H1 (cell line): ENCODE measurements at regions not wholly inside any gene's neighbourhood (a gene's known extent, or its start where the extent isn't known, plus 50 kb on each side); places are given as distances from the start of the nearest gene placed in this dataset.

ENCODE experiments used
- CTCF ChIA-PET: fragments of 300-600 bp; sonication (Branson Sonifier 250); formaldehyde crosslinking; loops from one replicate; lab custom pipeline; 2021; ENCODE audit not compliant: partially characterized antibody; lab: Charles Lee
- POLR2A ChIA-PET: fragments of 300-600 bp; sonication (Branson Sonifier 250); formaldehyde crosslinking; loops from one replicate; lab custom pipeline; 2021; ENCODE audit warnings: inconsistent platforms; ENCODE audit not compliant: partially characterized antibody; lab: Charles Lee
- DNase-seq, 2 experiments: peaks; one replicate each; pipeline versions ENCODE4 v3.0.0 to v3.0.0-alpha.2; 2010 to 2022; ENCODE audit warnings: low spot score in 2 of 2, low read depth in 1 of 2, mixed read lengths in 1 of 2
- FAIRE-seq: peaks from 2 replicates; lab custom pipeline; 2011; peaks lifted over from hg19 to GRCh38; lab: Jason Lieb, UNC
- H2AFZ ChIP-seq: 2 replicates; pipeline ENCODE4 v1.8.1; 2012; ENCODE audit warnings: low read length, inconsistent platforms
- H2AK5ac ChIP-seq: 2 replicates; pipeline ENCODE4 v1.6.1; 2013; ENCODE audit warnings: low read depth, low read length
- H2BK120ac ChIP-seq: replicated peaks from 2 replicates; pipeline ENCODE3; 2013; ENCODE audit warnings: low read depth, low read length, inconsistent platforms
- H2BK12ac ChIP-seq: 2 replicates; pipeline ENCODE4 v1.6.1; 2013; ENCODE audit warnings: low read depth, low read length
- H2BK15ac ChIP-seq: 2 replicates; pipeline ENCODE4 v1.6.1; 2013; ENCODE audit warnings: low read length
- H2BK20ac ChIP-seq: 2 replicates; pipeline ENCODE4 v1.6.1; 2013; ENCODE audit warnings: low read length
- H2BK5ac ChIP-seq: 2 replicates; pipeline ENCODE4 v1.6.1; 2013; ENCODE audit warnings: low read depth, low read length
- H3K14ac ChIP-seq: 2 replicates; pipeline ENCODE4 v1.6.1; 2013; ENCODE audit warnings: inconsistent platforms; ENCODE audit not compliant: insufficient read length
- H3K18ac ChIP-seq: 2 replicates; pipeline ENCODE4 v1.6.1; 2013; ENCODE audit warnings: low read length; ENCODE audit errors: extremely low read depth
- H3K23ac ChIP-seq: 2 replicates; pipeline ENCODE4 v1.6.1; 2013; ENCODE audit warnings: inconsistent platforms; ENCODE audit not compliant: insufficient read length
- H3K23me2 ChIP-seq: 2 replicates; pipeline ENCODE4 v1.6.1; 2013; ENCODE audit warnings: low read depth, low read length
- H3K27ac ChIP-seq: 2 replicates; pipeline ENCODE4 v1.6.1; 2011; ENCODE audit warnings: low read depth, low read length, inconsistent platforms
- H3K27me3 ChIP-seq, 4 experiments: replicated peaks in 1 of 4; 1 replicate in 1 of 4; 2 replicates in 3 of 4; pipeline versions ENCODE4 v1.6.1 to v1.8.1; 2011 to 2013; ENCODE audit warnings: low read length in 3 of 4, mild to moderate bottlenecking in 3 of 4, inconsistent platforms in 2 of 4, mixed read lengths in 2 of 4, moderate library complexity in 1 of 4; ENCODE audit not compliant: control insufficient read depth in 3 of 4, insufficient read depth in 3 of 4; ENCODE audit errors: extremely low read depth in 1 of 4
- H3K36me3 ChIP-seq, 4 experiments: 2 replicates each; pipeline versions ENCODE4 v1.6.1 to v1.8.1; 2011 to 2013; ENCODE audit warnings: mild to moderate bottlenecking in 4 of 4, low read length in 3 of 4, moderate library complexity in 2 of 4, control low read depth in 1 of 4, inconsistent platforms in 1 of 4; ENCODE audit not compliant: insufficient read depth in 4 of 4, control insufficient read depth in 2 of 4
- H3K4ac ChIP-seq: replicated peaks from 2 replicates; pipeline ENCODE3; 2013; ENCODE audit warnings: low read length, low read depth, mixed read lengths, inconsistent platforms; ENCODE audit not compliant: insufficient read length
- H3K4me1 ChIP-seq, 4 experiments: replicated peaks in 1 of 4; 1 replicate in 1 of 4; 2 replicates in 3 of 4; pipeline versions ENCODE4 v1.6.1 to v1.8.1; 2011 to 2013; ENCODE audit warnings: low read length in 3 of 4, inconsistent platforms in 2 of 4, mixed read lengths in 1 of 4; ENCODE audit not compliant: insufficient read depth in 4 of 4, control insufficient read depth in 3 of 4
- H3K4me2 ChIP-seq, 2 experiments: 2 replicates each; pipeline versions ENCODE4 v1.6.1 to v1.8.1; 2011 to 2013; ENCODE audit warnings: low read depth in 2 of 2, low read length in 2 of 2, control low read depth in 1 of 2, inconsistent platforms in 1 of 2, mild to moderate bottlenecking in 1 of 2; ENCODE audit not compliant: insufficient read depth in 1 of 2
- H3K4me3 ChIP-seq, 4 experiments: fragments of 200-600, 300-600 bp in 1 of 4; sonication (generic), shearing (Covaris generic), sonication (Bioruptor Twin) in 1 of 4; 2 replicates each; pipeline versions ENCODE4 v1.5.1 to v1.8.1; 2011 to 2016; ENCODE audit warnings: low read length in 4 of 4, low read depth in 3 of 4, control low read depth in 2 of 4, inconsistent platforms in 2 of 4, mild to moderate bottlenecking in 2 of 4, mixed read lengths in 1 of 4, moderate library complexity in 1 of 4; ENCODE audit not compliant: insufficient read depth in 2 of 4; ENCODE audit errors: extremely low read depth in 1 of 4
- H3K56ac ChIP-seq: replicated peaks from 2 replicates; pipeline ENCODE3; 2013; ENCODE audit warnings: low read depth, mild to moderate bottlenecking, mixed read lengths, low read length, inconsistent platforms; ENCODE audit not compliant: insufficient read length
- H3K79me1 ChIP-seq: 2 replicates; pipeline ENCODE4 v1.6.1; 2013; ENCODE audit warnings: low read depth, low read length, control low read depth
- H3K79me2 ChIP-seq, 2 experiments: 2 replicates each; pipeline versions ENCODE4 v1.6.1 to v1.8.1; 2012 to 2013; ENCODE audit warnings: low read length in 2 of 2, mild to moderate bottlenecking in 2 of 2, inconsistent platforms in 1 of 2; ENCODE audit not compliant: insufficient read depth in 2 of 2, control insufficient read depth in 1 of 2
- H3K9ac ChIP-seq, 4 experiments: replicated peaks in 1 of 4; 1 replicate in 1 of 4; 2 replicates in 3 of 4; pipeline versions ENCODE4 v1.6.1 to v1.8.1; 2011 to 2013; ENCODE audit warnings: low read depth in 3 of 4, low read length in 3 of 4, control low read depth in 2 of 4, mild to moderate bottlenecking in 2 of 4, moderate library complexity in 2 of 4, inconsistent platforms in 1 of 4; ENCODE audit errors: extremely low read depth in 1 of 4
- H3K9me3 ChIP-seq, 2 experiments: 2 replicates each; pipeline versions ENCODE4 v1.6.1 to v1.8.1; 2012 to 2013; ENCODE audit warnings: mild to moderate bottlenecking in 2 of 2, moderate library complexity in 2 of 2, control low read depth in 1 of 2, inconsistent platforms in 1 of 2, low read depth in 1 of 2, low read length in 1 of 2, mixed read lengths in 1 of 2; ENCODE audit not compliant: insufficient read depth in 2 of 2
- H4K20me1 ChIP-seq, 2 experiments: replicated peaks in 1 of 2; 2 replicates each; pipeline versions ENCODE3 to v1.8.1; 2011 to 2013; ENCODE audit warnings: inconsistent platforms in 2 of 2, low read length in 2 of 2, mild to moderate bottlenecking in 1 of 2; ENCODE audit not compliant: insufficient read depth in 2 of 2, control insufficient read depth in 1 of 2
- H4K5ac ChIP-seq: 2 replicates; pipeline ENCODE4 v1.6.1; 2013; ENCODE audit warnings: low read length, low read depth, mixed read lengths, inconsistent platforms; ENCODE audit not compliant: insufficient read length
- H4K8ac ChIP-seq: 2 replicates; pipeline ENCODE4 v1.8.0; 2013; ENCODE audit warnings: mild to moderate bottlenecking, moderate library complexity, low read length, inconsistent platforms; ENCODE audit not compliant: insufficient read depth; ENCODE audit errors: extremely low read depth
- H4K91ac ChIP-seq: replicated peaks from 2 replicates; pipeline ENCODE3; 2013; ENCODE audit warnings: low read length, mixed read lengths, inconsistent platforms; ENCODE audit not compliant: insufficient read length
- EGR1 ChIP-seq: IDR thresholded peaks from 2 replicates; pipeline ENCODE4 v1.6.1; 2011; ENCODE audit warnings: low read depth, low read length, borderline replicate concordance
- EP300 ChIP-seq, 2 experiments: IDR thresholded peaks; 1 replicate in 1 of 2; 2 replicates in 1 of 2; pipeline ENCODE4 v1.6.1; 2011 to 2012; ENCODE audit warnings: low read depth in 2 of 2, low read length in 2 of 2, mild to moderate bottlenecking in 2 of 2, borderline replicate concordance in 1 of 2, inconsistent platforms in 1 of 2, moderate library complexity in 1 of 2
- GABPA ChIP-seq: IDR thresholded peaks from 2 replicates; pipeline ENCODE4 v1.6.1; 2011; ENCODE audit warnings: mild to moderate bottlenecking, low read length, moderate library complexity, borderline replicate concordance; ENCODE audit not compliant: insufficient read depth
- GTF2F1 ChIP-seq: IDR thresholded peaks from 2 replicates; pipeline ENCODE4 v1.6.1; 2012; ENCODE audit warnings: low read depth, low read length, improper control_type of control experiment, borderline replicate concordance
- JUND ChIP-seq: IDR thresholded peaks from 2 replicates; pipeline ENCODE4 v1.6.1; 2011; ENCODE audit warnings: mild to moderate bottlenecking, improper control_type of control experiment, low read length
- KDM5A ChIP-seq: fragments of 200-600 bp; IDR thresholded peaks from 2 replicates; pipeline ENCODE4 v1.7.1; 2012; ENCODE audit warnings: mild to moderate bottlenecking, low read length, inconsistent platforms, mixed read lengths
- MAFK ChIP-seq: IDR thresholded peaks from 2 replicates; pipeline ENCODE4 v1.6.1; 2012; ENCODE audit warnings: low read depth, mild to moderate bottlenecking, improper control_type of control experiment, low read length
- POLR2A ChIP-seq, 2 experiments: IDR thresholded peaks; 1 replicate in 1 of 2; 2 replicates in 1 of 2; pipeline ENCODE4 v1.6.1; 2011; ENCODE audit warnings: low read depth in 2 of 2, low read length in 2 of 2, mild to moderate bottlenecking in 2 of 2; ENCODE audit errors: control extremely low read depth in 1 of 2
- POU5F1 ChIP-seq: IDR thresholded peaks from 2 replicates; pipeline ENCODE4 v1.6.1; 2011; ENCODE audit warnings: low read depth, mild to moderate bottlenecking, low read length, moderate library complexity
- RNF2 ChIP-seq: fragments of 200-900, 300-1000 bp; sonication (generic); IDR thresholded peaks from 2 replicates; pipeline ENCODE4 v1.7.1; 2016; ENCODE audit warnings: borderline replicate concordance, low read depth, mild to moderate bottlenecking, antibody characterized with exemption, low read length; ENCODE audit not compliant: poor library complexity, severe bottlenecking; ENCODE audit errors: missing control alignments
- SAP30 ChIP-seq: fragments of 300-600 bp; sonication (generic); IDR thresholded peaks from 2 replicates; pipeline ENCODE4 v1.7.1; 2012; ENCODE audit warnings: low read length, moderate library complexity, mild to moderate bottlenecking, inconsistent platforms; ENCODE audit not compliant: insufficient read depth, insufficient replicate concordance
- SP4 ChIP-seq: IDR thresholded peaks from 2 replicates; pipeline ENCODE4 v1.6.1; 2012; ENCODE audit warnings: low read length, inconsistent platforms
- SUZ12 ChIP-seq: fragments of 200-600 bp; sonication (generic); IDR thresholded peaks from 2 replicates; pipeline ENCODE4 v1.6.1; 2012; ENCODE audit warnings: mild to moderate bottlenecking, inconsistent platforms, low read length, moderate library complexity, mixed read lengths
- YY1 ChIP-seq: IDR thresholded peaks from 2 replicates; pipeline ENCODE4 v1.6.1; 2011; ENCODE audit warnings: low read depth, mild to moderate bottlenecking, low read length
- WGBS, 2 experiments: shearing (Covaris generic) in 1 of 2; methylation state at CpG; one replicate each; pipeline versions ENCODE4 v1.1.6 to v1.1.7; 2013 to 2015; ENCODE audit warnings: low lambda C conversion rate in 2 of 2, mixed read lengths in 2 of 2, inconsistent platforms in 1 of 2, low coverage in 1 of 2, missing lambda C conversion rate in 1 of 2; ENCODE audit not compliant: insufficient replicate concordance in 2 of 2, insufficient coverage in 1 of 2, insufficient read length in 1 of 2; ENCODE audit errors: extremely low coverage in 1 of 2, missing lambda C conversion rate in 1 of 2; 5-methylcytosine and 5-hydroxymethylcytosine counted together
- TF ChIP-seq, protein P1 (sequence below): IDR thresholded peaks from 2 replicates; pipeline ENCODE4 v1.6.1; 2012; ENCODE audit warnings: inconsistent platforms

DNA sequence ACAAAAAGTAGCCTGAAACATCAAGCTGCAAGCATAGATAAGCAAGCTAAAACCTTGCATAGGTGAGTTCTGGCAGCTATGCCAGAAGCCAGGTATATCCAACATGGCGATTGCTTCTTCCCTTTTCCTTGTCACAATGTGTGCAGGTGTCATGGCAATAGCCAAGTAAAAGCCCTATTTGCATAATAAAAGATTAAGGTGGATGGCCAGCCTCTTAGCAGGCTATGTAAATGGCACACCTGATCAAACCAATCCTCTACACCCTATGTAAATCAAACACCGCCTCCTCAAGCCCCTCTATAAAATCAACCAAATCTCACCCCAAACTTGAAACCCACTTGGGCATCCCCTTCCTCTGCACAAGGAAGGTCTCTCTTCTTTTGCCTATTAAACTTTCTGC lies 366.8 kb downstream of the VGLL3 start:
- WGBS, 2 experiments, result 93% methylated on average over 2 of the region's 2 CpGs; no CpG with 5 or more reads in 1 of the 2 experiments
- TF ChIP-seq SAP30, result no peak
- no peak for TF ChIP-seq EGR1
- TF ChIP-seq, protein P1, sequence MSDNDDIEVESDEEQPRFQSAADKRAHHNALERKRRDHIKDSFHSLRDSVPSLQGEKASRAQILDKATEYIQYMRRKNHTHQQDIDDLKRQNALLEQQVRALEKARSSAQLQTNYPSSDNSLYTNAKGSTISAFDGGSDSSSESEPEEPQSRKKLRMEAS, result no peak
- TF ChIP-seq GABPA, result no peak
- TF ChIP-seq RNF2, result no peak
- TF ChIP-seq MAFK, result no peak
- TF ChIP-seq YY1, result no peak
- no peak for TF ChIP-seq SUZ12
- TF ChIP-seq EP300 (IDR thresholded peaks at IDR 0.05; ENCODE audit: borderline replicate concordance in 1 of 2, low read depth in 2 of 2, low read length in 2 of 2), result no peak
- TF ChIP-seq KDM5A, result no peak
- TF ChIP-seq POLR2A (IDR thresholded peaks at IDR 0.05; ENCODE audit: control extremely low read depth in 1 of 2, low read depth in 2 of 2, low read length in 2 of 2), result no peak
- no peak for TF ChIP-seq GTF2F1
- TF ChIP-seq POU5F1, result no peak
- no peak for TF ChIP-seq JUND
- TF ChIP-seq SP4, result no peak

More for the DNA sequence above, 366.8 kb downstream of the VGLL3 start:
- no peak overlapping the region for H3K27ac ChIP-seq
- no peak overlapping the region for H3K14ac ChIP-seq
- no peak overlapping the region for H3K4ac ChIP-seq
- H4K20me1 ChIP-seq, result no peaks in the 10 kb centered on the region
- DNase-seq, result no peak
- H3K23ac ChIP-seq, result no peak overlapping the region
- ChIA-PET CTCF (interaction anchor here (0.8 kb wide), 1 partner anchor 10 kb away, joined by 3 read pairs; no protein-coding TSS in a partner anchor), POLR2A (no interaction called here)
- H3K56ac ChIP-seq, result no peak overlapping the region
- no peak overlapping the region for H2BK120ac ChIP-seq
- no peaks in the 10 kb centered on the region; a peak in 1 of 7 replicates for H3K27me3 ChIP-seq
- H4K5ac ChIP-seq, result no peak overlapping the region
- H3K4me3 ChIP-seq, result no peak overlapping the region
- no peak overlapping the region for H2BK5ac ChIP-seq
- FAIRE-seq, result no peak
- no peaks in the 10 kb centered on the region for H3K79me2 ChIP-seq
- H3K18ac ChIP-seq, result no peak overlapping the region
- no peak overlapping the region for H2AK5ac ChIP-seq
- no peaks in the 10 kb centered on the region for H3K23me2 ChIP-seq
- no peak overlapping the region for H2AFZ ChIP-seq
- no peak overlapping the region for H3K4me2 ChIP-seq
- no peak overlapping the region for H2BK12ac ChIP-seq
- no peak overlapping the region; the same call in 1 of the 2 replicates for H2BK20ac ChIP-seq
- H3K79me1 ChIP-seq, result no peaks in the 10 kb centered on the region
- H3K36me3 ChIP-seq, result no peaks in the 10 kb centered on the region
- H3K9ac ChIP-seq, result no peak overlapping the region
- no peak overlapping the region for H2BK15ac ChIP-seq
- no peaks in the 10 kb centered on the region for H3K9me3 ChIP-seq
- H4K8ac ChIP-seq, result no peak overlapping the region
- no peak overlapping the region for H4K91ac ChIP-seq
- H3K4me1 ChIP-seq, result peaks cover 0 to 2% (median 0%) of the 10 kb centered on the region in 4 experiments; a peak in 1 of 7 replicates
